Parathyroid adenoma (tissue), 2 donors: ENCODE measurements at regions not wholly inside any gene's neighbourhood (a gene's known extent, or its start where the extent isn't known, plus 50 kb on each side); places are given as distances from the start of the nearest gene placed in this dataset.
"Not testable (repeated sequence)": the region's sequence is repeated elsewhere in the genome, so short reads cannot be mapped to it uniquely, and the experiment has no call there.

Source experiments
- H2AFZ ChIP-seq: fragments of 300-600 bp; sonication (generic); one replicate; pipeline ENCODE4 v1.7.0; 2017; ENCODE audit warnings: antibody characterized with exemption, mild to moderate bottlenecking
- H3K27ac ChIP-seq: fragments of 300-600 bp; sonication (generic); one replicate; pipeline ENCODE4 v1.7.0; 2017
- H3K27me3 ChIP-seq: fragments of 300-600 bp; sonication (generic); one replicate; pipeline ENCODE4 v1.7.0; 2017; ENCODE audit warnings: low read length; ENCODE audit not compliant: control insufficient read depth, insufficient read depth
- H3K36me3 ChIP-seq: fragments of 300-600 bp; sonication (generic); one replicate; pipeline ENCODE4 v1.7.0; 2017; ENCODE audit warnings: low read length; ENCODE audit not compliant: control insufficient read depth, insufficient read depth
- H3K4me1 ChIP-seq: fragments of 300-600 bp; sonication (generic); one replicate; pipeline ENCODE4 v1.7.0; 2017; ENCODE audit warnings: control low read depth
- H3K4me2 ChIP-seq: fragments of 300-600 bp; sonication (generic); one replicate; pipeline ENCODE4 v1.7.0; 2017; ENCODE audit warnings: low read length
- H3K4me3 ChIP-seq: fragments of 300-600 bp; sonication (generic); one replicate; pipeline ENCODE4 v1.7.0; 2017; ENCODE audit warnings: low read depth, low read length
- H3K79me2 ChIP-seq: fragments of 300-600 bp; sonication (generic); one replicate; pipeline ENCODE4 v1.7.0; 2017; ENCODE audit warnings: control low read depth
- H3K9ac ChIP-seq: fragments of 300-600 bp; sonication (generic); one replicate; pipeline ENCODE4 v1.7.0; 2017; ENCODE audit warnings: mild to moderate bottlenecking
- H3K9me3 ChIP-seq: fragments of 300-600 bp; sonication (generic); one replicate; pipeline ENCODE4 v1.7.0; 2017; ENCODE audit warnings: low read length; ENCODE audit not compliant: control insufficient read depth
- CTCF ChIP-seq: fragments of 300-600 bp; sonication (generic); IDR thresholded peaks from one replicate; pipeline ENCODE4 v1.7.0; 2017; ENCODE audit warnings: antibody characterized with exemption, mild to moderate bottlenecking
- donor health status: primary hyperparathyroidism.

GRCh38 chr19:31883296-31883990 lies 462.0 kb upstream of the ZNF507 start:
- Histone ChIP-seq H3K27ac (no peak overlapping the region), H3K27me3 (no peaks in the 10 kb centered on the region), H3K4me1 (no peaks in the 10 kb centered on the region), H3K4me3 (no peak overlapping the region), H3K79me2 (no peaks in the 10 kb centered on the region), H3K4me2 (no peak overlapping the region), H3K9me3 (no peaks in the 10 kb centered on the region), H3K9ac (no peak overlapping the region), H2AFZ (no peak overlapping the region), H3K36me3 (no peaks in the 10 kb centered on the region)
- no peak for TF ChIP-seq CTCF

- H3K4me2 ChIP-seq = no peak overlapping the region
- H3K4me1 ChIP-seq = no peaks in the 10 kb centered on the region
- no peak overlapping the region for H3K4me3 ChIP-seq
- H3K9ac ChIP-seq = no peak overlapping the region
- H2AFZ ChIP-seq = no peak overlapping the region
- no peaks in the 10 kb centered on the region for H3K36me3 ChIP-seq
- H3K27me3 ChIP-seq = no peaks in the 10 kb centered on the region
- no peak for TF ChIP-seq CTCF
- no peaks in the 10 kb centered on the region for H3K9me3 ChIP-seq
- no peak overlapping the region for H3K27ac ChIP-seq
- H3K79me2 ChIP-seq = no peaks in the 10 kb centered on the region
These were observed 460.0 kb upstream of the ZNF507 start for GRCh38 chr19:31885280-31885853.

DNA sequence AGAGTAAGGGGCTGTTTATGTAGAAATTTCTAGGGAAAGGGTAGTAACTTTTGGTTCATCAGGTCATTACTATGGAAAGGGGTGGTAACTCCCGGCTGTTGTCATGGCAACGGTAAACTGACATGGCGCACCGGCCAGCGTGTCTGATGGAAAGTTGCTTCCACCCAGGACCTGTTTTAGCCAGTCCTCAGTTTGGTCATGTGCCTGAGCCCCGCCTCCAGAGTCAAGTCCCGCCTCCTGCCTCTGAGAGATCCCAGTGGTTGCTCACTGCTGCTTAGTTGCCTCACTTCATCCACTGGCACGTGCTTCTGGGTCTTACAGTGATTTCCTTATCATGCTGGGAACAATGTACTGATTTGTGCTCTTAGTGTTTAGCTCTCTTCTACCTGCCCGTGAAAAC lies 455.2 kb upstream of the ZNF507 start:
- no peak overlapping the region for H3K27ac ChIP-seq
- no peak overlapping the region for H3K4me2 ChIP-seq
- H3K27me3 ChIP-seq = no peaks in the 10 kb centered on the region
- no peaks in the 10 kb centered on the region for H3K36me3 ChIP-seq
- no peak overlapping the region for H3K9ac ChIP-seq
- no peak overlapping the region for H3K4me3 ChIP-seq
- no peak for TF ChIP-seq CTCF
- no peak overlapping the region for H2AFZ ChIP-seq
- no peaks in the 10 kb centered on the region for H3K79me2 ChIP-seq
- no peaks in the 10 kb centered on the region for H3K4me1 ChIP-seq
- no peaks in the 10 kb centered on the region for H3K9me3 ChIP-seq

GRCh38 chr19:31892060-31892459 lies 453.4 kb upstream of the ZNF507 start:
- TF ChIP-seq CTCF = no peak
- H3K4me2 ChIP-seq = no peak overlapping the region
- no peak overlapping the region for H2AFZ ChIP-seq
- no peaks in the 10 kb centered on the region for H3K27me3 ChIP-seq
- no peak overlapping the region for H3K4me3 ChIP-seq
- no peak overlapping the region for H3K27ac ChIP-seq
- H3K4me1 ChIP-seq = no peaks in the 10 kb centered on the region
- H3K36me3 ChIP-seq = no peaks in the 10 kb centered on the region
- H3K9ac ChIP-seq = no peak overlapping the region
- no peaks in the 10 kb centered on the region for H3K9me3 ChIP-seq
- no peaks in the 10 kb centered on the region for H3K79me2 ChIP-seq

GRCh38 chr19:31893491-31893890 lies 451.9 kb upstream of the ZNF507 start:
- H3K9me3 ChIP-seq, H2AFZ ChIP-seq, H3K79me2 ChIP-seq, H3K4me1 ChIP-seq, H3K9ac ChIP-seq, H3K4me2 ChIP-seq, H3K36me3 ChIP-seq, H3K27me3 ChIP-seq, H3K27ac ChIP-seq, H3K4me3 ChIP-seq: not testable (repeated sequence)
